ENCODE measurements at regions not wholly inside any gene's neighbourhood (a gene's known extent, or its start where the extent isn't known, plus 50 kb on each side); places are given as distances from the start of the nearest gene placed in this dataset.
"Not testable (repeated sequence)": the region's sequence is repeated elsewhere in the genome, so short reads cannot be mapped to it uniquely, and the experiment has no call there.

- DNase-seq (ENCODE audit: low read depth): peak; percentile 62
Observed at GRCh38 chr14:58730792-58731464, 93.2 kb downstream of the DACT1 start.

- peak; percentile 100 for DNase-seq (ENCODE audit: low read depth)
Observed at GRCh38 chr14:58731465-58732293, 93.9 kb downstream of the DACT1 start.

- DNase-seq (ENCODE audit: low read depth): no peak
Observed at GRCh38 chr14:58732387-58732786, 94.6 kb downstream of the DACT1 start.

GRCh38 chr14:58733451-58734208, 95.9 kb downstream of the DACT1 start:
- no peak for DNase-seq (ENCODE audit: low read depth)

- no peak for DNase-seq (ENCODE audit: low read depth)
Observed at GRCh38 chr14:58735596-58735995, 97.8 kb downstream of the DACT1 start.

- DNase-seq (ENCODE audit: low read depth): peak; percentile 65
Observed at GRCh38 chr14:58736606-58737005, 98.8 kb downstream of the DACT1 start.

- DNase-seq (ENCODE audit: low read depth): peak; percentile 9
Observed at GRCh38 chr14:58737511-58737910, 99.7 kb downstream of the DACT1 start.

- DNase-seq (ENCODE audit: low read depth): peak; percentile 93
Observed at GRCh38 chr14:58738189-58738836, 100.6 kb downstream of the DACT1 start.

GRCh38 chr14:58738876-58739275, 101.1 kb downstream of the DACT1 start:
- peak; percentile 71 for DNase-seq (ENCODE audit: low read depth)

GRCh38 chr14:58739674-58740073, 101.9 kb downstream of the DACT1 start:
- no peak for DNase-seq (ENCODE audit: low read depth)

GRCh38 chr14:58740379-58740935, 102.7 kb downstream of the DACT1 start:
- no peak for DNase-seq (ENCODE audit: low read depth)

GRCh38 chr14:58744801-58745394, 107.1 kb downstream of the DACT1 start:
- DNase-seq (ENCODE audit: low read depth): no peak

GRCh38 chr14:58746261-58746660, 108.5 kb downstream of the DACT1 start:
- DNase-seq (ENCODE audit: low read depth): peak; percentile 87

GRCh38 chr14:58746701-58747100, 108.9 kb downstream of the DACT1 start:
- DNase-seq (ENCODE audit: low read depth): no peak

GRCh38 chr14:58747181-58747580, 109.4 kb downstream of the DACT1 start:
- peak; percentile 90 for DNase-seq (ENCODE audit: low read depth)

GRCh38 chr14:58748251-58748650, 110.5 kb downstream of the DACT1 start:
- DNase-seq (ENCODE audit: low read depth): not testable (repeated sequence)

- peak; percentile 97 for DNase-seq (ENCODE audit: low read depth)
Observed at GRCh38 chr14:58749066-58749669, 111.4 kb downstream of the DACT1 start.

GRCh38 chr14:58750321-58751269, 112.8 kb downstream of the DACT1 start:
- DNase-seq (ENCODE audit: low read depth): no peak

- DNase-seq (ENCODE audit: low read depth): no peak
Observed at GRCh38 chr14:58751788-58752187, 114.0 kb downstream of the DACT1 start.

- no peak for DNase-seq (ENCODE audit: low read depth)
Observed at GRCh38 chr14:58752289-58752688, 114.5 kb downstream of the DACT1 start.

Measured in EH (cell line).